ENCODE measurements at regions not wholly inside any gene's neighbourhood (a gene's known extent, or its start where the extent isn't known, plus 50 kb on each side); places are given as distances from the start of the nearest gene placed in this dataset.

- Histone ChIP-seq H3K27me3 (ENCODE audit: control insufficient read depth, insufficient read depth, low read length) (peaks cover 3% of the 10 kb centered on the region), H3K4me3 (ENCODE audit: low read depth, low read length) (no peak overlapping the region), H3K36me3 (ENCODE audit: control insufficient read depth, insufficient read depth, low read length) (no peaks in the 10 kb centered on the region)
- DNase-seq (ENCODE audit: low read depth) = no peak
- TF ChIP-seq CTCF (IDR thresholded peaks at IDR 0.05; ENCODE audit: insufficient read depth, low read length, poor library complexity, severe bottlenecking) = no peak
These were observed 329.8 kb upstream of the PROK2 start for GRCh38 chr3:72114773-72115172.

GRCh38 chr3:72113964-72114363 is 329.0 kb upstream of the PROK2 start:
- TF ChIP-seq CTCF (IDR thresholded peaks at IDR 0.05; ENCODE audit: insufficient read depth, low read length, poor library complexity, severe bottlenecking) = no peak
- DNase-seq (ENCODE audit: low read depth) = no peak
- Histone ChIP-seq H3K27me3 (ENCODE audit: control insufficient read depth, insufficient read depth, low read length) (peaks cover 3% of the 10 kb centered on the region), H3K36me3 (ENCODE audit: control insufficient read depth, insufficient read depth, low read length) (no peaks in the 10 kb centered on the region), H3K4me3 (ENCODE audit: low read depth, low read length) (no peak overlapping the region)

- H3K36me3 ChIP-seq (ENCODE audit: control insufficient read depth, insufficient read depth, low read length) = no peaks in the 10 kb centered on the region
- H3K27me3 ChIP-seq (ENCODE audit: control insufficient read depth, insufficient read depth, low read length) = peaks cover 3% of the 10 kb centered on the region
These were observed 328.6 kb upstream of the PROK2 start for GRCh38 chr3:72113564-72113963.

DNA sequence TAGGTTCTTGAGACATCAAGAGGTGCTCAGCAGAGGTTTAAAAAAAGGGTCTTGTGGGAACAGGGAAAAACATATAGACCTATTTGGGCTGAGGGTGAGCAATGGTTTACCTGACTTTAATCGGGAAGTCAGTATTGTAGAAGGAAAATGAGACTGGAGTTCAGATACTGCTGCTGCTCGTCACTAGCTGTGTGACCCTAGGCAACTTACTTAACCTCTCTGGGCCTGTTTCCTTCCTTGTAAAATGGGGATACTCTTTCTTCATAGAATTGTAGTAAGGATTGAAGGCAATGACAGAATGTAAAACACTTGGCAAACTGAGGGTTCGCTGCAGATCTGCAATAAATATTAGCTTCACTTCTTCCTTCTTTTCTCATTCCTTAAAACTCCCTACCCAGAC is 327.5 kb upstream of the PROK2 start:
- no peak for TF ChIP-seq CTCF (IDR thresholded peaks at IDR 0.05; ENCODE audit: insufficient read depth, low read length, poor library complexity, severe bottlenecking)
- Histone ChIP-seq H3K27me3 (ENCODE audit: control insufficient read depth, insufficient read depth, low read length) (peaks cover 3% of the 10 kb centered on the region), H3K36me3 (ENCODE audit: control insufficient read depth, insufficient read depth, low read length) (no peaks in the 10 kb centered on the region), H3K4me3 (ENCODE audit: low read depth, low read length) (no peak overlapping the region)
- DNase-seq (ENCODE audit: low read depth) = no peak

More at GRCh38 chr3:72113564-72113963, 328.6 kb upstream of the PROK2 start:
- no peak overlapping the region for H3K4me3 ChIP-seq (ENCODE audit: low read depth, low read length)
- TF ChIP-seq CTCF (IDR thresholded peaks at IDR 0.05; ENCODE audit: insufficient read depth, low read length, poor library complexity, severe bottlenecking) = no peak
- no peak for DNase-seq (ENCODE audit: low read depth)

DNA sequence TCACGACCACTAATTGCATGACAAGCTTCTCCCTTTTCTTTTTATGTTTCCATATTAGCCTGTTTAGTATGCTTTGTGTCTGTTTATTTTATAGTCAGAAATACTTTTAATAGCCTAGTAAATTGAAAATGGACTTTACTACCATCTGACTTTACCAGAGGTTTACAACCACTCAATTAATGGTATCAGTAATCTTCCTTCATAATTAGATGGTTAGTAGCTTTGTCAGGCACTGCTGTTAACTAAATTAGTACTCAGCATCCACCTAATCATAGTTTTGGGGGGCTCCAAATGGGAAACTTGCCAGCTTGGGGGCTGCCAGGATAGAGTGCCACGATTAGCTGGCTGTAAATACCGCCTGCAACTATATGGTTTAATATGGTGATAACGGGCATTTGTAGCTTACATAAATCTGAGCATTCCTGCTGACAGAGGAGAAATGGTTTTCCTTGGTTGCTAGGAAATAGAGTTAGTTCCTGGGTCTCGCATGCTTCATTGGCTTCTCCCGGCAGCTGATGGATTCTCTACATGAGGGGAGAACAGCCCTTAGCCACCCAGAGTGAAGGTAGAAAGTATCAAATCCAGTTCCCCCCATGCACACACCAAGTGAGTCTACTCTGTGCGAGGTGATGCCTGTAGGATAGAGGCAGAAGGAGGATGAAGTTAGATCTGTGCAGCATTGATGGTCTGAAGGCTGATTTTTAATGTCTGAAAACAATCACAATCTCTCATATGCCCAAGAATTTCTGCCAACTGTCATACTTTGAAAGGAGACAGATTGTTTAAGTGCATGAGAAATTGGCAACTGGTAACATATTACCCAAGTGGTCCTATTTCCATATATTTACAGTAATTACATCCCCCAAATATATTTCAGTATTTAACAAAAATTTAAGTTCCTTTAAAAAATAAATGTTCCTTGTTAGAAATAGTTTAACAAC is 326.6 kb upstream of the PROK2 start:
- no peak for DNase-seq (ENCODE audit: low read depth)
- no peak overlapping the region for H3K4me3 ChIP-seq (ENCODE audit: low read depth, low read length)
- H3K27me3 ChIP-seq (ENCODE audit: control insufficient read depth, insufficient read depth, low read length) = peaks cover 3% of the 10 kb centered on the region
- no peak for TF ChIP-seq CTCF (IDR thresholded peaks at IDR 0.05; ENCODE audit: insufficient read depth, low read length, poor library complexity, severe bottlenecking)
- H3K36me3 ChIP-seq (ENCODE audit: control insufficient read depth, insufficient read depth, low read length) = no peaks in the 10 kb centered on the region

Measured in kidney epithelial cell (primary cell).